ENCODE measurements at regions not wholly inside any gene's neighbourhood (a gene's known extent, or its start where the extent isn't known, plus 50 kb on each side); places are given as distances from the start of the nearest gene placed in this dataset.
"Not testable (repeated sequence)": the region's sequence is repeated elsewhere in the genome, so short reads cannot be mapped to it uniquely, and the experiment has no call there.

DNA sequence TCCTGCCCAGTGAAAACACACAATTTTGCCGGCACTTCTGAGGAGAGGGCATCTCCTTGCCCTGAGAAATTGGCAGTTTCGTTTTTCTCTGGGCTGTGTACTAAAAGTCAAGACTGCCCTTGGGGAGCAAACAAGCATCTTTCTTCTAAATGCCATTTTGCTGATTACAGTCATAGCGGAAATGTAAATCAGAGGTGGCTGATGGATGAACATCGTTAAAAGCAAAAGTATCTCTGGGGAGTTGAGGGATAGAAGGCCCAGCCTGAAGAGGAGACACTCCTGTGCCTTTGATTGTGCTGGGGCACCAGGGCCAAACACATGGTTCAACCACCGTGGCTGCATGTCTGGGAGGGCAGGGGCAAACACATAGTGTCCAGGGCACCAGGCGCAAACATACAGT is 49.8 kb downstream of the ABCC12 start:
- DNase-seq = no peak

DNA sequence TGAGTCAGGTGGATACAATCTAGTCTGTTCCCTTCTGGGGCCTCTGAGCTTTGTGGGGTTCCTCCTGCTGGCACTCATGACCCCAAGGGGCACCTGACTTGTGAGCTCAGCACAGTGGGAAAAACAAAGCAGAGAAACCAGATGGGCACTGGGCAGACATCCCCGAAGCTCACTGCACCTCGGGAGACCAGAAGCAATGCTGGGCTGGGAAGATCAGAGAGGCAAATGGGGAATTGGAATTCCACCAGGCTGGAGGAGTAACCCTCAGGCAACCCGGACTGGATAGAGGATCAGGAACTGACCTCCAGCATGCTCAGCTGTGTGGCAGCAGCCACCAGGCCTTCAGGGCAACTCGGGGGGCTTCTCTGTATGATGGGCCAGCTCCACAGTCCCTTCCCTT is 50.3 kb downstream of the ABCC12 start:
- DNase-seq = no peak

DNA sequence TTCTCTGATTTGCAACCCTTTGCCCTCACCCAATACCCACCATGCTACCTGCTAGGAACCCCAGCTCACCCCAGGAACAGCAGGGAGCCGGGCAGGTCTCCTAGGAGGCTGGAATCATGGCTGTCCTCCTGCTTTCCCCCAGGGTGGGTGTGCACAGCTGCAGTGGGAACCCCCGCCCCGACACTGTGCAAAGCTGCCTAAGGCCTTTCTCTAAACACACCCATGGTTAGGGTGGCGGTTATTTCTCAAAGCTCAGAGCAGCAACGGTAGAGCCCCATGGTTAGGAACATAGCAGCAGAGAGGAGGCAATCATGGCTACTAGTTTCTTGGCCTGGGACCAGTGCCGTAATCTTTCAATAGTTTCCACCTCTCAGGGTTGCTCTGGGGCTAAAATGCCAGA is 52.2 kb downstream of the ABCC12 start:
- DNase-seq = no peak

DNA sequence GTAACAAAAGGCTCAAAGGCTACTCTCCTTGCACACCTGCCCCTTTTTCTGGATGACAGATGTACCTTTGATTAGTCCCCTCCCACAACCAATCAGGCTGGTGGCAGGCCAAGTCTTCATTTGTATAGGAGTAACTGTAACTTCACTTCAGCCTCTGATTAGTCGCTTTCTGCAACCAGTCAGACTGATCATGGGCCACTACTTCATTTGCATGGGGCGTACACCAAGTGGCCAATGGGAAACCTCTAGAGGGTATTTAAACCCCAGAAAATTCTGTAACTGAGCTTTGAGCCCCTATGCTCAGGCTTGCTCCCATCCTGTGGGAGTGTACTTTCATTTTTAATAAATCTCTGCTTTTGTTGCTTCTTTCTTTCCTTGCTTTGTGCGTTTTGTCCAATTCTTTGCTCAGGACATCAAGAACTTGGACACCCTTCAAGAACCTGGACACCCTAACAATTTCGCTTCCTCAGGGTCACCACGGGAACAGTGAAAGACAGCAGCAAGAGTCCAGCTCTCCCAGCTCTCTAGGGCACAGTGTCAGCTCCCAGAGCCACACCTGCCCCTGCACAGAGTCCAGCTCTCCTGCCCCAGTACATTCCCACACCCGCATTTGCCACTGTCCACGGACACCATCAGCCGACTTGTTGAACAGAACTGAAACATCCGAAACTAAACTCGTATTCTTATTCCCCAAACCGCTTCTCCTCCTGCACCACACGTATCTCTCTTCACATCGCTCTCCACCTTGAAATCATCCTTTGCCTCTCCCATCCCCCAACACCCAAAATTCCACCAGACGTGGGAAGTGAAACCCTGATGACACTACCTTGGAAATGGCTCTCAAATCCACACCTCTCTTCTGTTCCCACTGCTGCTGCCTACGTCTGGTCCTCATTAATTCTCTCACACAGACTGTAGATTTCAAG is 53.4 kb downstream of the ABCC12 start:
- no peak for DNase-seq

DNA sequence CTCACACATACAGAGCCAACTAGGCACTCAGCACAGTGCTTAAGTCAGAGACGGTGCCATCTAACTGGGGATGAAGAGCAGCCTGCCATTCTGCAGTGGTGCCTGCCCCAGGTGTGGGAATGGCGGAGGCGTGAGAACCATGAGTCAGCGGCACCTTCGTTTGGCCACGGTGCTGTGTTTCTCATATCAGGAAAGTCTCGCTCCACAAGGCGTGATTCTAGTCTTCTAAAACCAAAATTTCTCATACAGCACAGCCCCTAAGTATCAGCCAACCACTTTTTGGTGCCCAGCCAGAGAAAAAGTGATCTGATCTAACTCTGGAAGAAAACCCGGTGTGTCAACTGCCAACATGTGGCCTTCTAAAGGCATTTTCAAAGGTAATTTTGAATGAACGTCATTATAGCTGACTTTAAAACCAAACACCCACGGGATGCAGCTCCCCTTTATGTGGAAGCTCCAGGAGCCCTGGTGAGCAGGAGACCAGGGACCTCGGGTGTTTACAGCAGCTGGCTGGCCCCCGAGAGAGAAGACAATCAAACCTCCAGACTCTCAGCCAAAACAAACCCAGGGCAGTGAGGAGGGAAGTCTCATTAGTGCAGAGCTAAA is 54.6 kb downstream of the ABCC12 start:
- DNase-seq = no peak

DNA sequence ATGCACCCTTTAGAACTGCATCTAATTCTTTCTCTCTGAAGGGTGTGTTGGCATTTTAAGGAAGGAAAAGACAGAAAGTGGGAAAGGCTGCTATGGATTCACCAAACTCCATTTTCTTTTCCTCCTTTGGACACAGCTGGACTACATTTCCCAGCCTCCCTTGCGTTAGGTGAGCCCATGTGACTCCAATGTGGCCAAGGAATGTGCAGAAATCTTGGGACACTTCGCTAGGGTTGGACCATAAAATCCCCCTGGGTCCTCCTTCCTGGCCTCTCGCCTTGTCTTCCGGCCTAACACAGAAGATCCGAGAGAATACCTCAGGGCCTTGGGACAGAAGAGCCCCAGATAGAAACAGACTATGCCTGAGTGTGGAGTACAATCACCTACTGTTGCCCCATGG is 56.3 kb downstream of the ABCC12 start:
- no peak for DNase-seq

DNA sequence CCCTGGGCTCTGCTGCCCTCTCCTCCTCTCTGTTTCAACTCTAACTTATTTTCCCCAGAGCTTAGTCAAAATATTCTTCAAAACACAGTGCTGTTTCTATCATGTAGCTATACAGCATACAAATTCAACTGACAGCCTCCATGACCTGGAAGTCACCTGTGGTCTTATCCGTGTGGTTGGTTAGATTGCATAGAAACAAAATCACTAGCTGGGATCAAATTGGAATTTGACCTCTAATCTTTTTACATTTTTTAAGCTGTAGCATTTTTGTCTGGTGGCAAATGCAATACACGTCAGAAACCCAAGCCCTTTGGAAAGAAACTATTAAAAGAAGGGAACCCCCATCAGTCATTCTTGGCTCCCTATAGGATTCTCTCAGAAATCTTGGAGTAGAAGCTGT is 57.3 kb downstream of the ABCC12 start:
- DNase-seq = no peak

DNA sequence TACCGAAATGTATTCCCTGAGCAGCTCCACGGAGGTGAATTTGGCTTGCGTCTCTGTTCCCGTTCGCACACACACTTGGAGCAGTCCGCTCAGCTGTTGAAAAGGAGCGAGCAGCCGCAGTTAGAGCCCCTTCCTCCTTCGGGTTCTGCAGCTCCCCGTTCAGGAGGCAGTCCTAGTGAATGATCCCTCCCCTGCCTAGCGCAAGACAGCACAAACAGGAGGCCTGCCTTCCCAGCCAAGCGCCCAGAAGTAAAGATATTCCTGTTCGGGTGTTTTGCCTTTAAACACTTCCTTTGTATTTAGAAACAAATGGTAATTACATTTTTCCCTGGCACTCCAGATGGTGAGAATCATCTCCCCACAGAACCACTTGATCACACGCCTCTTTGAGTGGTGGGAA is 64.7 kb downstream of the ABCC12 start:
- no peak for DNase-seq

DNA sequence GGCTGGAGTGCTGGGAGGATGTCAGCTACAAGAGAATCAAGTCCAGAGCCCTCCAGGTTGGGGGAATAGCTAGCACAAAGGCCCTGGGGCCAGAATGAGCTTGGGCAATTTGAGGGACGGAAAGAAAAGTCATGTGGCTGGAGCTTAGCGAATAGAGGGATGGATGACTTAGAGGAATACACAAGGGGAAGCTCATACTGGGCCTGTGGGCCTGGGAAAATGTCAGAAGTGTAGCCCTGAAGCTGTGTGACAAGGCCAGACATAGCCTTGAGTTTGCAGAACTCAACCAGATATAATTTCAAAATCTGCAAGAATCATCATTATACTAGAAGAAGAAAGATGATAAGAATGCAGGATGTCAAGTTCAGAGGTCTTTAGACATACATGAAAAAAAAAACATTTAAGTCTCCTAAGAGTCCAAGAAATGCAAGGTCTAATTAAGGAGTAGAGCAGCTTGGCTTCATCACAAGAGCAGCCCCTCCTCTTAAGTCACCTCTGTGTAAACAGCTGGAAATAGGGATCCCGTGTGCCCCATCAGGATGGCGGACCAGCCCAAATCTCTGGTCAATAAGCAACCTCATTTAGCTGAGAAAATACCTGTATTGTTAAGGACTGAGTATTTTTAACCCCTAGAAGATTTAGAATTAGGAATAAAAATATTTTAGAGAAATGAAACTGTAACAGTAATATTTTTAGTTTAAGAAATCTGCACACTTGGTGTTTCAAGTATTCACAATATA is 66.6 kb downstream of the ABCC12 start:
- no peak for DNase-seq

DNA sequence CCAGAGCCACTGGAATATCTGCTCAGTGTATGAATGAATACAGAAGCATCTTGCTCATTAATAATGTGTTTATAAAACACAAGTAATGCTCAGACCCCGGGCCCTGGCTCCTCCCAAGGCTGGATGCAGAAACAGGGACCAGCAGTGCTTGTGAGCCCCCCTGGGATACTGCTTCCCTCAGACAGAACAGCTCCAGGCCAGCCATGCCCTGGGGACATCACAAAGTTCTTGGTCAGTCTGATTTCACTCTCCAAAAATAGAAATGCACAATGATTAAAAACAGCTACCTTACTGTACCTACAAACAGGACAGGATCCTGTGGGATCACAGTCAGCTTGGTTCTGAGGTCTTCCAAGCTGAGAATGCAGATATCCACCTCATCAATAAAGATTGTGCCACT is 68.2 kb downstream of the ABCC12 start:
- no peak for DNase-seq

DNA sequence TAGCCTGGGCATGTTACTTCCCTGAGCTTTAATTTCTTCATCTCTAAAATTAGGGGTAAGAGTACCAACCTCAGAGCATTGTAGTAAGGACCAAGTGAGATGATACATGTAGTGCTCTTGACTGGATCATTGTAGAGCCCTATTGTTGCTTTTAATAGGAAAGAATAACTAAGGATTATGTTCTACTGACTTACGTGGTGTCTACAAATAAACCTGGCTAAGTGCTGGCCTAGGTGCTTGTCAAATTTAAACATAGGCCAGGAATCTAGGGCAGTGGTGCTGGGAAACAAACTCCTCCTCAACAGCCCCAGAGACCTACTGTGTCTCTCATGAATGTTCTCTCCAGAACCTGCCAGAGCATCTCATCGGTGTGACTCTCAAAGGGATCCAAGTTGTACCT is 69.4 kb downstream of the ABCC12 start:
- no peak for DNase-seq

DNA sequence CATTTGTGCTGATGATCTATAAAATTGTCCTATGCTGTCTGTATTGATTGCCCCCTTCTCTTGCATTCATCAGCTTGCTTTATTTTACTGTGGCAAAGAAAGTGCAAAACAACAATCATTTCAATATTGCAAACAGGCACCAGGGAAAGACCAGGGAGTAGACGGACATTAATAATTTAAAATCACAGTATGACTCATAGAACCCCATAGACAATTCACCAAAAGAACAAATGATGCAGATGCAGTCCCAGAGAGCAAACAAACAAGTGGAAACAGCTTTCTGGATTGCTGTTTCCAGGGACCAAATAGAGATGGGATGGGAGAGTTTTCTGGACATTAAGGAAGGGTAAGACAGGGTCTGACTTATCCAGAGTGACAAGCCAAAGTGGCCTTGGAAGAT is 70.1 kb downstream of the ABCC12 start:
- DNase-seq = no peak

DNA sequence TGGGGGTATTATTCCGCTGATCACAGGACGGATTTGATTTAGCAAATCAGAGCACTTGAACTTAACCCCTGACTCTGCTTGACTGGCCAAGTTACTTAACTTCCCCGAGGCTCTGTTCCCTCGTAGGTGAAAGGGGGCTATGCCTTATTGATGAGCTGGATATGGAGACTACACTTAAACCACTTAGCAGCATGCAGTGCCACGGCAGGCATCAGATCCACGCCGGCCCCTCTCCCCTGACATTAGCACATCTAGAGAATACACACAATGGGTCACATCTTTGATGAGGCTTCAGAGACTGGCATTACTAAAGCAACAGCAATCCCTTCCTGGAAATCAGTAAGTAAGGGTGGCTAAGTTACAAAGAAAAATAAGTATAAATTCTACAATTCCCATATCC is 71.0 kb downstream of the ABCC12 start:
- DNase-seq = no peak

DNA sequence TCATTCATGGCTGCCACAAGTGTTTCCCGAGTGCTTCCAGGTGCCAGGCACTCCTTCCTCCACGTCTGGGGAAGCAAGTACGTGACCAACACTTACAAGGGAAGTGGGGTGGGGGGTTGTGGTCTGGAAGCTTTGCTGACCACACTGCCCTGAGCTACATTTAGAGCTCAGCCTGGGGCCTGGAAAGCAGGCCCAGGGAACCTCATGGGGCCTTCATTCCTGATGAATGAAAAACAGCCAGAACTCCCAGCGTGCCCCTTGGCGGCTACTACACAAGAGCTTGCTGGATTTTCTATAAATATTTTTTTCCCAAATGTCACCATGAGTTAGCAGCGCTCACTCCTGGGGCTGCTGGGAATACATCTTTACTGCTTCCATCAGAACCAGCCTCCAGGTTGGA is 73.3 kb downstream of the ABCC12 start:
- DNase-seq = no peak

DNA sequence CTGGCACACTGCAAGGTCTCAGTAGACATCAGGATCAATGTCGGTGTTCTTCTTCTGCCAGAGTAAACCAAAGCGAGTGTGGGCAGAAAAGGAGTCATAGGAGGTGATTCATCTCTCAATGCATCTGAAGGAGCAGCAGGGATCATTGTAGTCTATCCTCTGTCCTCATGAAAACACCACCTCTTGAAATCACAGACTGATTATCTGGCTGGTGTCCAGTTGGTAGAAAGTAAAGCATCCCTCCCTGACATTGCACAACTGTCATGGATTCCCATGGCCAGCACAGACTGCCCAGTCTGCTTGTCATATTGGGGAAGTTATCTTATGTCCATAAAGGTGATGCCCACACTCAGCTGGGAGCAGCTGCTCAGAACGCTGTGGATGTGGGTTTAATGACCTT is 74.1 kb downstream of the ABCC12 start:
- no peak for DNase-seq

DNA sequence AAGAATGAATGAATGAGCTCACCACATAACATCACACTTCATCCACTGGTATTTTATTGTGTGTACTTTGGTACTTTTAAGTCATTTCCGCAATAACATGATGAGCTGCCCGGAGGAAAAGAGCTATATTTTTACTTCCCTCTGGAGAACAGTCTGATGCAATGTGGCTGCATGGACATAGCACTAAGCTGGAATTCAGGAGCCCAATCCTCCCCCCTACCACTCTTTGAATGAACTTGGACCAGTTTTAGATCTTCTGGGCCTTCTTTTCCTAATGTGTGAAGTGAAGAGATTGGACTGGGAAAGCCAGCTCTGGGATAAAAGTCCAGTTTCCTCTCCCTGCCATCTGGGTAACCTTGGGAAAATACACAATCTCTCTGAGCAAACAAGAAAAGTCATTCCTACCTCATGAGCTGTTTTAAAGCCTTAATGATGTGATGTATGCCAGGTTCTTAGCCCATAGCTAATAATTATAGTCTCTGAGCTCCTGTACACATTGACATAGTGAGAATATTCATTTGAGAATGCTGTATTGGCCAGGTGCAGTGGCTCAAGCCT is 79.3 kb downstream of the ABCC12 start:
- no peak for DNase-seq

DNA sequence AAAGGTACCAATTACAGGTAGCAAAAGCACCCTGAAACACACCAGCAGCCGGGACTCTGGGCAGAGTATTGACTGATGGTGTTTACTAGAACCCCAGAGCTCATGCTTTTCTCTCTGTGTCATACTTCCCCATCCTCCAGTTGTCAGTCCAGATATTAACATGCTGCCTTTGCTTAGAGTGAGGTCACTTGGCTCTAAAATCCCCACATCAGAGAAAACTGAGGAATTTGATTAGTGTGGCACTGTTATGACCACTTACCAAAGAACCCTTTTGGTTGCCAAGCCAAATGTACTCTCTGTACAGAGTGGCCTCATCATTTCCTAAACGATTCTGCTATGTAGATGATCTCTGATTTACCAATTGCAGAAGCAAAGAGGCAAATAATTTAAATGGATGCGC is 80.4 kb downstream of the ABCC12 start:
- no peak for DNase-seq

DNA sequence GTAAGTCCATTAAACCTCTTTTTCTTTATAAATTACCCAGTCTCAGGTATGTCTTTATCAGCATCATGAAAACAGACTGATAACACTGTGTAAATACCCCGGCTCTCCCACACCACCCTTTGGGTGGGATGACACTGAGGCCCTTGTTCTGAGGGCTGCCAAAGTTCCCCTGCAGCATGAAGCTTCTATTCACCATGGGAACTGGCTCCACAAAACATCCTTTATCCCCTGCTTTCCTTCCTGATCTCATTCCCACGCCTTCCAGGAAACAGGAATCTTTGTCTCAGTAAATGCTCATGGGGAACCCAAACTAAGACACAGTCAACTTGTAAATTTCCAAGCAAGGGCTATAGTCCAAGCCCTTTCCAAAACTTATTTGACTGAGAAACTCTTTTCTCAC is 88.4 kb downstream of the ABCC12 start:
- DNase-seq = no peak

DNA sequence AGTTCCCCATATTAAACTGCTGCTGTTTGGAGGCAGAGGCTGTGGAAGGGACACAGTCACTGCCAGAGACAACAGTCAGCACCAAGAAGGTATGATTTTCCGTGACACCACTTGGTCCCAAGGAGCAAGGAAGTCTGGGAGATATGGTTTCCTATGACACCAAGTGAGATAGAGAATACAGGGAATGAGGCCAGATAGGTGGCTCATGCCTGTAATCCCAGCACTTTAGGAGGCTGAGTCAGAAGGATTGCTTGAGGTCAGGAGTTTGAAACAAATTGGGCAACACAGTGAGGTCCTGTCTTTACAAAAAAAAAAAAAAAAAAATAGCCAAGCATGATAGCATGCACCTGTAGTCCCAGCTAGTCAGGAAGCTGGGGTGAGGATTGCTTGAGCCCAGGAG is 90.8 kb downstream of the ABCC12 start:
- DNase-seq = no peak

DNA sequence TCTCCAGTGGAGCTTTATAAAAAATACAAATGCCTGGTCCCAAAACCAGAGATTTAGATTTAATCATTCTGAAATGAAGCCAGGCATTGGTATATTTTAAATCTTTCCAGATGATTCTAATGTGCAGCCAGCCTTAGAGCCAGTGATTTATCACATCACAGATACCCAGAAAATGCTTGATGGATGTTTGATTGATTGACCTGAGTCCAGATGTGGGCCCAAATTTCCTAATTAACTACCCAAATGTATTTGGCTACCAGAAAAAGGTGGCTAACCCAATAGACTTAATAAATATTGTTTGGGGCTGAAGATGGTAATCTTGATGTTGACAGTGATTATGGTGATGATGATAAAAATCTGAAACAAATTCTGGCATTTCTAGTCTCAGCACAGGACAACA is 93.1 kb downstream of the ABCC12 start:
- no peak for DNase-seq

DNA sequence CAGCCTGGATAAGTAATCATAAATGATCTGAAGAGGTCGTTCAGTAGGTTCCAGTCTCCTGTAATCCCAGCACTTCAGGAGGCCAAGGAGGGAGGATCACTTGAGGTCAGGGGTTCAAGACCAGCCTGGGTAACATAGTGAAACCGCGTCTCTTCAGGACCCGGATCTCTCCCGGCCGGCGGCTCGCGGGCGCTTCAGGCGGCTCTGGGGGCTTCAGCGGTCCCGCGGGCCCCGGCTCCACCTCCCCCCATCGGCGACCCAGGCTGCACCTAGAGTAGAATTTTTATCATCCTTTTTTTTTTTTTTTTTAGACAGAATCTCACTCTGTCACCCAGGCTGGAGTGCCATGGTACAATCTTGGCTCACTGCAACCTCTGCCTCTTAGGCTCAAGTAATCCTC is 95.9 kb downstream of the ABCC12 start:
- no peak for DNase-seq

DNA sequence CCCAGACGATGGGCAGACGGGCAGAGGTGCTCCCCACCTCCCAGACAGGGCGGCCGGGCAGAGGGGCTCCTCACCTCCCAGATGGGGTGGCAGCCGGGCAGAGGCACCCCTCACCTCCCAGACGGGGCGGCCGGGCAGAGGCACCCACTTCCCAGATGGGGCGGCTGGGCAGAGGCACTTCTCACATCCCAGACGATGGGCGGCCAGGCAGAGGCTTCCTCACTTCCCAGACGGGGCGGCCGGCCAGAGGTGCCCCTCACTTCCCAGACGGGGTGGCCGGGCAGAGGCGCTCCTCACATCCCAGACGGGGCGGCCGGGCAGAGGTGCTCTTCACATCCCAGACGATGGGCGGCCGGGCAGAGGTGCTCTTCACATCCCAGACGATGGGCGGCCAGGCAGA is 96.6 kb downstream of the ABCC12 start:
- DNase-seq = not testable (repeated sequence)

DNA sequence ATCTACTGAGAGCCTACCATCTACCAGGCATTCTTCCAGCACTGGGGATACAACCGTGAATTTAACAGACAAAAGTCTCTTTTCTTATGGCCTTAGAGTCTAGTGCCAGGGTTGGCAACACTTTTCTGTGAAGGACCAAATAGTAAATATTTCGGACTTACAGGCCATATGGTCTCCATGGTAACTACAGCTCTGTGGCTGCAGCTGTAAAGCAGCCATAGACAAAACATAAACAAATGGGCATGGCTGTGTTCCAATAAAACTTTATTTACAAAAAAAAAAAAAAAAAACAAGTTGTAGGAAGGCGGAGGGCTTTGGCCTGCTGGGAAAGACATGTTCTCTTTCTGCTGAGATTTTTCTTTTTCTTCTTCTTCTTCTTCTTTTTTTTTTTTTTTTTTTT is 98.7 kb downstream of the ABCC12 start:
- peak; percentile 13 for DNase-seq

Measured in NCI-H446 treated with DMSO at 0.1 percent for 48 hours (cell line).